ENCODE measurements at regions not wholly inside any gene's neighbourhood (a gene's known extent, or its start where the extent isn't known, plus 50 kb on each side); places are given as distances from the start of the nearest gene placed in this dataset.

DNA sequence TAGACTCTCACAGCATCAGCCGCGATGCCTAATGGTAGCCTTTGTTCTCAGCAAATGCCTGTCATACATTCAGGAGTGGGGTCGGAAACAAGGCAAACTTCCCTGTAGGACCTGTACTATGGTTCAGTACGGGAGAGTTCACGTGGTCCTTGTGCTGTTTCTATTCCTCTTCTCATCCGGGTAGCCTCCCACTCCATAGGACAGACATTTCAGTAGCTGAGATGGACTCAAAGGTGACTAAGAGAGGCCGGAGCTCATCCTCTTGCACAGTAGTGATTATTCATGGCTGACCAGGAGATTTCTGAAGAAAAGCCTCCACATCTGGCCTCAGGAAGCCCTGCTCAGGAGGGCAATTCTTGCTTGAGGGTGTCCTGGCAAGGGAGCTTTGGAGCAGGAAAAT, 117.8 kb upstream of the SPRED2 start:
- H3K36me3 ChIP-seq = no peaks in the 10 kb centered on the region
- TF ChIP-seq, protein P1, sequence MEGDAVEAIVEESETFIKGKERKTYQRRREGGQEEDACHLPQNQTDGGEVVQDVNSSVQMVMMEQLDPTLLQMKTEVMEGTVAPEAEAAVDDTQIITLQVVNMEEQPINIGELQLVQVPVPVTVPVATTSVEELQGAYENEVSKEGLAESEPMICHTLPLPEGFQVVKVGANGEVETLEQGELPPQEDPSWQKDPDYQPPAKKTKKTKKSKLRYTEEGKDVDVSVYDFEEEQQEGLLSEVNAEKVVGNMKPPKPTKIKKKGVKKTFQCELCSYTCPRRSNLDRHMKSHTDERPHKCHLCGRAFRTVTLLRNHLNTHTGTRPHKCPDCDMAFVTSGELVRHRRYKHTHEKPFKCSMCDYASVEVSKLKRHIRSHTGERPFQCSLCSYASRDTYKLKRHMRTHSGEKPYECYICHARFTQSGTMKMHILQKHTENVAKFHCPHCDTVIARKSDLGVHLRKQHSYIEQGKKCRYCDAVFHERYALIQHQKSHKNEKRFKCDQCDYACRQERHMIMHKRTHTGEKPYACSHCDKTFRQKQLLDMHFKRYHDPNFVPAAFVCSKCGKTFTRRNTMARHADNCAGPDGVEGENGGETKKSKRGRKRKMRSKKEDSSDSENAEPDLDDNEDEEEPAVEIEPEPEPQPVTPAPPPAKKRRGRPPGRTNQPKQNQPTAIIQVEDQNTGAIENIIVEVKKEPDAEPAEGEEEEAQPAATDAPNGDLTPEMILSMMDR (IDR thresholded peaks at IDR 0.05) = no peak
- no peak for TF ChIP-seq POLR2A (IDR thresholded peaks at IDR 0.05)
- DNase-seq = no peak
- H3K4me1 ChIP-seq = no peaks in the 10 kb centered on the region
- intact Hi-C loops (cut with DNase I; ENCODE audit: low total_unique reads) = no loop called here
- no peak overlapping the region for H3K4me3 ChIP-seq
- no peak overlapping the region for H3K27ac ChIP-seq
- no peaks in the 10 kb centered on the region for H3K9me3 ChIP-seq
- no peaks in the 10 kb centered on the region for H3K27me3 ChIP-seq

DNA sequence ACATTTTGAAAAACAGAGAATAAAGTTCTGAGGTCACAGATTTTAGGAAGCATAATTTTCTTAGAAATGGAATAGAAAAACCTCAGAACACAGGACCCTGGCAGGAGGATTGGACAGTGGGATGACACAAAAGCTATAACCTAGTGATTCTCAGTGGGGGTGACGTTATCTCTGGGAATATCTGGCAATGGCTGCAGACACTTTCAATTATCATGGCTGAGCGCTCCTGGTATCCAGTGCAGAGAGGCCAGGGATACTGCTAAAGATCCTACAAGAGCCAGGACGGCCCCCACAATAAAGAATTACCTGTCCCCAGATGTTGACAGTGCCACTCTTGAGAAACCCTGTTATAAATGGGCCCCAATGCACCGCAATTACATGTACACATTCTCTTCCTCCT, 117.2 kb upstream of the SPRED2 start:
- Histone ChIP-seq H3K9me3 (no peaks in the 10 kb centered on the region), H3K27ac (no peak overlapping the region), H3K4me3 (no peak overlapping the region), H3K4me1 (no peaks in the 10 kb centered on the region), H3K27me3 (no peaks in the 10 kb centered on the region), H3K36me3 (no peaks in the 10 kb centered on the region)
- intact Hi-C loops (cut with DNase I; ENCODE audit: low total_unique reads) = no loop called here
- TF ChIP-seq POLR2A (IDR thresholded peaks at IDR 0.05) = no peak
- TF ChIP-seq, protein P1 (IDR thresholded peaks at IDR 0.05) = no peak
- no peak for DNase-seq

DNA sequence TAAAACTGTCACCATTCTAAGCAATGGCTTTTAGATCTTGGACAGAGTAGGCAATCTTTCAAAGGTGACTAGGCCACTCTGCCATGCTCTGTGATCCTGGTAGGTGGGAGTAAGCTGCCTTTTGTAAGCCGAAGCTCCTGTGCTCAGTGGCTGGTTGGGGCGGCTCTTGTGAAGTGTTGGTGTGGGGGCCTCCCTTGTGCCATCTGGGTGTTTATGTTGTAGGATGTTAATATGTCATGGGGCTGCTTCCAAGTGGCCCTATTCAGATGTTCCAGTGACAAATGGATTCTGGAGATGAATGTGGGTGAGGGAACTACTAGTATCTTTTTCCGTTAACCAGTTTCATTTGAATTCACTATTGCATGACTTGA, 116.8 kb upstream of the SPRED2 start:
- DNase-seq = no peak
- TF ChIP-seq, protein P1 (IDR thresholded peaks at IDR 0.05) = no peak
- TF ChIP-seq POLR2A (IDR thresholded peaks at IDR 0.05) = no peak
- intact Hi-C loops (cut with DNase I; ENCODE audit: low total_unique reads) = no loop called here
- H3K27me3 ChIP-seq = no peaks in the 10 kb centered on the region
- H3K9me3 ChIP-seq = no peaks in the 10 kb centered on the region
- H3K4me3 ChIP-seq = no peak overlapping the region
- no peaks in the 10 kb centered on the region for H3K4me1 ChIP-seq
- no peak overlapping the region for H3K27ac ChIP-seq
- H3K36me3 ChIP-seq = no peaks in the 10 kb centered on the region

DNA sequence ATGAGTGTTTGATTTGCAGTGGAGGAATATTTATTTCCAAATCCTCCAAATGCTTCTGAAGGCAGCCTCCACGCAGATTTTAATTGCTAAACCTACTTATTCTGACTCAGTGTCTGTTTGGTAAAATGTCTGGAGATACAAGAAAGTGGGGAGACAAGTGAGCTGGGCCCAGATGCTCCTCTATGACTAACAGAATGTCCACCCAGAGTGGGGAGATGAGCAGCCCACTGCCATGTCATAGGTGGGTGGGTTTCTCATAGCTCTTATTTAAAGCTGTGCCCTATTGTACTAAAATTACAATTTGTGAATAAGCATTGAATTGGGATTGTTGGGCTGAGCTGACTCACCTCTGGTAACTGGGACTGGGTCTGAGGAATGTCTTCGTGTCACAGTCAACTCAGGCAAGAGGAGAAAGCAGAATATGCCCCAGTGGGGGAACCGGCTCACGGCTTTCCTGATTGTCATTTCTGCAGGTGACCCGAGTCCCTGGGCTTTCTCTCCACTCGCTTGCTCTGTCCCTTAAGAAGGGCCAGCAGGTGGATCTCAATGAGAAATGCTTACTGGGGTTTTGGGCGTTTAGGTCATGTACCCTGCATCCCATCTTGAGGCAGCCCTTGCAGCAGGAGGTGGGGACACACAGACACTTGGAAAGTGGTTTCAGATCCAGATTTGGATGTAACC, 116.3 kb upstream of the SPRED2 start:
- DNase-seq = no peak
- no peaks in the 10 kb centered on the region for H3K4me1 ChIP-seq
- intact Hi-C loops (cut with DNase I; ENCODE audit: low total_unique reads) = no loop called here
- H3K36me3 ChIP-seq = no peaks in the 10 kb centered on the region
- no peak overlapping the region for H3K27ac ChIP-seq
- H3K4me3 ChIP-seq = no peak overlapping the region
- TF ChIP-seq POLR2A (IDR thresholded peaks at IDR 0.05) = no peak
- no peaks in the 10 kb centered on the region for H3K27me3 ChIP-seq
- no peaks in the 10 kb centered on the region for H3K9me3 ChIP-seq

DNA sequence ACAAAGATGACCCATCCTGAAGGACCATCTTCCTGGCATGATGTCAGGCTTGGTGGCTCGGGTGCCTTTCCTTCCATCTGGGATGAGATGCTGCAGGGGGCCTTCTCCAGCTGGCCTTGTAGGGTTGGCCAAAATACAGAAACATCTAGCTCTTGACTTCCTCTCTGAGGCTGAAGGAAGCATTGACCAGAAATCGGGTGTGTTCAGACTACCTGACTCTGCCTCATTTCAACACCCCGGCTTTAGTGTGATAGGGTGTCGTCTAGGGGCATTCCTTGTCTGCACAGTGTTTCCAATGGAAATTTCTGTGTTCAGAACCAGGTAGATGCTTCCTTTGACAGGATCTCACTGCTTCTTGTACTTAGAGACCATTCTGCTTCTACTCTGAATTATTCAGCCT, 115.7 kb upstream of the SPRED2 start:
- Histone ChIP-seq H3K27ac (no peak overlapping the region), H3K4me3 (no peak overlapping the region), H3K27me3 (no peaks in the 10 kb centered on the region), H3K36me3 (no peaks in the 10 kb centered on the region), H3K9me3 (no peaks in the 10 kb centered on the region), H3K4me1 (no peaks in the 10 kb centered on the region)
- DNase-seq = no peak
- no peak for TF ChIP-seq POLR2A (IDR thresholded peaks at IDR 0.05)
- intact Hi-C loops (cut with DNase I; ENCODE audit: low total_unique reads) = no loop called here

DNA sequence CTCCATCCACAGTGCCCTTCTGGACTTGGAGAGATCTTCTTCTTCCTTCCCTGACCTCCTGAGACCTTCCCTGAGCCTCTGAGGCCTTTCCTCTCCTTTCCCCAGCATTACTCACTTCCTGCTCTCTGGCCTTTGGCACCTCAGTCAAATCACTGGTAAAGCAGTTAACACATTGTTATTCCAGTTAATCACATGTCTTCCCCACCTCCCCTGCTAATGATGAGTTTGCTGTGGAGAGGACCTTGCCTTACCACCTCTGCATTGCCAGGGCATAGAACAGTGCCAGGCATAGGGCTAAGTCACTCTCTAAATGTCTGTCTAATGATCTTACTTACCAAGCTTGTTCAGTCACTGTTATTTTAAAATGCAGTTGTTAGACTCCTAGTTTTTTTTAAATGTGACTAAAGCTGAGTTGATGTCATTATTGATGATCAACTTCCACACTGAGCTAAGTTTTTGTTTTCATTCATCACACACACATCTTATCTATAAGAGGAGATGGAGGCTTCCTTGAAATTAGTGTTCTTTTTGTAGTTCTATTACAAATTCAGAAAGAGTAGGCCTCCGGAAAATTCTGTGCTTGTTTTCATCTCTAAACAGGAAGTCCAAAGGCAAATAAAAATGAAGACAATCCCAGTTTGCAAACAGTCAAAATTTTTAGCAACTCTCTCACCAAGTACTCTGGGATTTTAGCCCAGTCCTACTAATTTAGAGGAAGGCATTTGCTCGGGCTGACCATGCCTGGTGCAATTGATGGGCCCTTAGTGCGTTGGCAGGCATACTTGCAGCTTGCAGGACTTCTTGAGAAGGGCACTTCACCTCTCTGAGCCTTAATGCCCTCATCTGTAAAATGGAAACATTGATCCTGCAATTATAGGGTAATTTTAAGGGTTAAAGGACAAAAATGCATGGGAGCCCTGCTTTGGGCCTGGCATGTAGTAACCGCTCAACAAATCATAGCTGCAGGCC, 113.7 kb upstream of the SPRED2 start:
- no peaks in the 10 kb centered on the region for H3K36me3 ChIP-seq
- no peak for DNase-seq
- H3K27me3 ChIP-seq = no peaks in the 10 kb centered on the region
- H3K4me1 ChIP-seq = no peaks in the 10 kb centered on the region
- no peak overlapping the region for H3K27ac ChIP-seq
- no peak overlapping the region for H3K4me3 ChIP-seq
- intact Hi-C loops (cut with DNase I; ENCODE audit: low total_unique reads) = no loop called here
- TF ChIP-seq, protein P1 (IDR thresholded peaks at IDR 0.05) = no peak
- no peak for TF ChIP-seq POLR2A (IDR thresholded peaks at IDR 0.05)
- no peaks in the 10 kb centered on the region for H3K9me3 ChIP-seq
